H1 (cell line): ENCODE measurements at regions not wholly inside any gene's neighbourhood (a gene's known extent, or its start where the extent isn't known, plus 50 kb on each side); places are given as distances from the start of the nearest gene placed in this dataset.

Experiments used
- CREB1 ChIP-seq: IDR thresholded peaks from 2 replicates; pipeline ENCODE4 v1.6.1; 2012; ENCODE audit warnings: inconsistent platforms
- EZH2 ChIP-seq: fragments of 200-600 bp; sonication (generic); IDR thresholded peaks from 2 replicates; pipeline ENCODE4 v1.7.1; 2012; ENCODE audit warnings: low read depth, mild to moderate bottlenecking, moderate library complexity, low read length, inconsistent platforms; ENCODE audit not compliant: severe bottlenecking
- POLR2A ChIP-seq, 2 experiments: IDR thresholded peaks; 1 replicate in 1 of 2; 2 replicates in 1 of 2; pipeline ENCODE4 v1.6.1; 2011; ENCODE audit warnings: low read depth in 2 of 2, low read length in 2 of 2, mild to moderate bottlenecking in 2 of 2; ENCODE audit errors: control extremely low read depth in 1 of 2
- TF ChIP-seq, protein P1 (sequence below), 3 experiments: IDR thresholded peaks; 1 replicate in 2 of 3; 2 replicates in 1 of 3; pipeline versions ENCODE4 v1.5.1 to v1.6.1; 2011; ENCODE audit warnings: low read length in 3 of 3, mild to moderate bottlenecking in 3 of 3, inconsistent platforms in 2 of 3, low read depth in 1 of 3, moderate library complexity in 1 of 3; ENCODE audit not compliant: insufficient read depth in 1 of 3; ENCODE audit errors: control extremely low read depth in 1 of 3
- TF ChIP-seq, protein P2 (sequence below): IDR thresholded peaks from 2 replicates; pipeline ENCODE4 v1.6.1; 2012; ENCODE audit warnings: inconsistent platforms
- TF ChIP-seq, protein P3 (sequence below): IDR thresholded peaks from 2 replicates; pipeline ENCODE4 v1.6.1; 2012; ENCODE audit warnings: inconsistent platforms

DNA sequence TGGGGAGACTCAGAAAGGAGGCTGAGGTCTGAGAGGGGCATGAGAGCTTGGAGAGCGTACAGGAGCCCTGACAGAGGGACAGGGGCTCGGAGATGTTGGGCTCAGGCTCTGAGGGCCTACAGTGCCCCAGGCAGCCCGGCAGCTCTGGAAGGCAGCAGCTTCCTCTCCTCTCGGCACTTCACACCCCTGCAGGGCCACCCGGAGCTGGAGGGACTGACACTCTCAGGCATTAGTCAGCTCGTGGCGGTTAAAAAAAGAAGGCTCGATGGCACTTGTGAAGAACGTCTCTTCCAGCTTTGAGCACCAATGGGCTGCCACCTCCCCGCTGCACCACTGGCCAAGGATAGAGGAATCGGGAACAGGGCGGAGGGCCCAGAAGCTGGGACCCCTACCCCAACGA is 62.6 kb upstream of the SIRPA start:
- TF ChIP-seq, protein P1, sequence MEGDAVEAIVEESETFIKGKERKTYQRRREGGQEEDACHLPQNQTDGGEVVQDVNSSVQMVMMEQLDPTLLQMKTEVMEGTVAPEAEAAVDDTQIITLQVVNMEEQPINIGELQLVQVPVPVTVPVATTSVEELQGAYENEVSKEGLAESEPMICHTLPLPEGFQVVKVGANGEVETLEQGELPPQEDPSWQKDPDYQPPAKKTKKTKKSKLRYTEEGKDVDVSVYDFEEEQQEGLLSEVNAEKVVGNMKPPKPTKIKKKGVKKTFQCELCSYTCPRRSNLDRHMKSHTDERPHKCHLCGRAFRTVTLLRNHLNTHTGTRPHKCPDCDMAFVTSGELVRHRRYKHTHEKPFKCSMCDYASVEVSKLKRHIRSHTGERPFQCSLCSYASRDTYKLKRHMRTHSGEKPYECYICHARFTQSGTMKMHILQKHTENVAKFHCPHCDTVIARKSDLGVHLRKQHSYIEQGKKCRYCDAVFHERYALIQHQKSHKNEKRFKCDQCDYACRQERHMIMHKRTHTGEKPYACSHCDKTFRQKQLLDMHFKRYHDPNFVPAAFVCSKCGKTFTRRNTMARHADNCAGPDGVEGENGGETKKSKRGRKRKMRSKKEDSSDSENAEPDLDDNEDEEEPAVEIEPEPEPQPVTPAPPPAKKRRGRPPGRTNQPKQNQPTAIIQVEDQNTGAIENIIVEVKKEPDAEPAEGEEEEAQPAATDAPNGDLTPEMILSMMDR (IDR thresholded peaks at IDR 0.05; ENCODE audit: control extremely low read depth in 1 of 3, insufficient read depth in 1 of 3, low read depth in 1 of 3, low read length in 3 of 3) = no peak
- TF ChIP-seq, protein P2, sequence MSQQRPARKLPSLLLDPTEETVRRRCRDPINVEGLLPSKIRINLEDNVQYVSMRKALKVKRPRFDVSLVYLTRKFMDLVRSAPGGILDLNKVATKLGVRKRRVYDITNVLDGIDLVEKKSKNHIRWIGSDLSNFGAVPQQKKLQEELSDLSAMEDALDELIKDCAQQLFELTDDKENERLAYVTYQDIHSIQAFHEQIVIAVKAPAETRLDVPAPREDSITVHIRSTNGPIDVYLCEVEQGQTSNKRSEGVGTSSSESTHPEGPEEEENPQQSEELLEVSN = no peak
- TF ChIP-seq POLR2A (IDR thresholded peaks at IDR 0.05; ENCODE audit: control extremely low read depth in 1 of 2, low read depth in 2 of 2, low read length in 2 of 2) (no peak), EZH2 (no peak), CREB1 (no peak)
- TF ChIP-seq, protein P3, sequence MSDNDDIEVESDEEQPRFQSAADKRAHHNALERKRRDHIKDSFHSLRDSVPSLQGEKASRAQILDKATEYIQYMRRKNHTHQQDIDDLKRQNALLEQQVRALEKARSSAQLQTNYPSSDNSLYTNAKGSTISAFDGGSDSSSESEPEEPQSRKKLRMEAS = no peak
